Uterus (tissue), 2 donors: ENCODE measurements at regions not wholly inside any gene's neighbourhood (a gene's known extent, or its start where the extent isn't known, plus 50 kb on each side); places are given as distances from the start of the nearest gene placed in this dataset.
"Not testable (repeated sequence)": the region's sequence is repeated elsewhere in the genome, so short reads cannot be mapped to it uniquely, and the experiment has no call there.

Experiments used
- POLR2A ChIP-seq, 2 donors: fragments of 450-650 bp; IDR thresholded peaks; one replicate each; pipeline ENCODE4 v1.6.1; 2016; ENCODE audit warnings: antibody characterized with exemption in 2 of 2, mild to moderate bottlenecking in 1 of 2, moderate library complexity in 1 of 2
- TF ChIP-seq, protein P1 (sequence below), 4 experiments: fragments of 200-600 bp in 2 of 4; fragments of 450-650 bp in 2 of 4; sonication (generic) in 2 of 4; IDR thresholded peaks; one replicate each; pipeline ENCODE4 v1.5.1; 2016 to 2019; ENCODE audit warnings: antibody characterized with exemption in 4 of 4, mild to moderate bottlenecking in 2 of 4, moderate library complexity in 1 of 4

DNA sequence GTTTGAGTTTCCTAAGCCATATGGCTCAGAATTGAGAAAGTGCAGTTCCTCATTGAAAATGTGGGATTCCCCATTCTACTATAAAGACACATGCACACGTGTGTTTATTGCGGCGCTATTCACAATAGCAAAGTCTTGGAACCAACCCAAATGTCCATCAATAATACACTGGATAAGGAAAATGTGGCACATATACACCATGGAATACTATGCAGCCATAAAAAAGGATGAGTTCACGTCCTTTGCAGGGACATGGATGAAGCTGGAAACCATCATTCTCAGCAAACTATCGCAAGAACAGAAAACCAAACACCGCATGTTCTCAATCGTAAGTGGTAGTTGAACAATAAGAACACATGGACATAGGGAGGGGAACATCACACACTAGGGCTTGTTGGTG is 154.8 kb downstream of the SEC23IP start:
- TF ChIP-seq, protein P1, sequence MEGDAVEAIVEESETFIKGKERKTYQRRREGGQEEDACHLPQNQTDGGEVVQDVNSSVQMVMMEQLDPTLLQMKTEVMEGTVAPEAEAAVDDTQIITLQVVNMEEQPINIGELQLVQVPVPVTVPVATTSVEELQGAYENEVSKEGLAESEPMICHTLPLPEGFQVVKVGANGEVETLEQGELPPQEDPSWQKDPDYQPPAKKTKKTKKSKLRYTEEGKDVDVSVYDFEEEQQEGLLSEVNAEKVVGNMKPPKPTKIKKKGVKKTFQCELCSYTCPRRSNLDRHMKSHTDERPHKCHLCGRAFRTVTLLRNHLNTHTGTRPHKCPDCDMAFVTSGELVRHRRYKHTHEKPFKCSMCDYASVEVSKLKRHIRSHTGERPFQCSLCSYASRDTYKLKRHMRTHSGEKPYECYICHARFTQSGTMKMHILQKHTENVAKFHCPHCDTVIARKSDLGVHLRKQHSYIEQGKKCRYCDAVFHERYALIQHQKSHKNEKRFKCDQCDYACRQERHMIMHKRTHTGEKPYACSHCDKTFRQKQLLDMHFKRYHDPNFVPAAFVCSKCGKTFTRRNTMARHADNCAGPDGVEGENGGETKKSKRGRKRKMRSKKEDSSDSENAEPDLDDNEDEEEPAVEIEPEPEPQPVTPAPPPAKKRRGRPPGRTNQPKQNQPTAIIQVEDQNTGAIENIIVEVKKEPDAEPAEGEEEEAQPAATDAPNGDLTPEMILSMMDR (IDR thresholded peaks at IDR 0.05), result not testable (repeated sequence)
- TF ChIP-seq POLR2A (IDR thresholded peaks at IDR 0.05), result not testable (repeated sequence)
